Activated CD8-positive, alpha-beta T cell treated with anti-CD3 and anti-CD28 coated beads for 36 hours (primary cell): ENCODE measurements at regions not wholly inside any gene's neighbourhood (a gene's known extent, or its start where the extent isn't known, plus 50 kb on each side); places are given as distances from the start of the nearest gene placed in this dataset.

Experiments
- ATAC-seq: fragments of 200-7000 bp; cut with Tn5 transposase; one replicate; pipeline ENCODE4 v1.10.0; 2021; ENCODE audit warnings: mild to moderate bottlenecking, moderate library complexity
- CTCF ChIA-PET: fragments of 350-600 bp; sonication (Branson Sonifier 250); formaldehyde crosslinking; loops from one replicate; lab custom pipeline; 2021; ENCODE audit warnings: antibody characterized with exemption; lab: Charles Lee
- POLR2A ChIA-PET: fragments of 350-600 bp; sonication (Branson Sonifier 250); formaldehyde crosslinking; loops from one replicate; lab custom pipeline; 2021; ENCODE audit warnings: antibody characterized with exemption; lab: Charles Lee
- DNase-seq: peaks from one replicate; pipeline ENCODE4 v3.0.0-alpha.2; 2020
- H3K27ac Mint-ChIP-seq: one replicate; pipeline ENCODE4 v1.8.0; 2021; ENCODE audit warnings: mild to moderate bottlenecking, mixed read lengths
- H3K27me3 Mint-ChIP-seq: one replicate; pipeline ENCODE4 v1.8.0; 2021; ENCODE audit warnings: mixed read lengths
- H3K36me3 Mint-ChIP-seq: one replicate; pipeline ENCODE4 v1.8.0; 2021; ENCODE audit warnings: low read depth, mixed read lengths
- H3K4me1 Mint-ChIP-seq: one replicate; pipeline ENCODE4 v1.8.0; 2021; ENCODE audit warnings: low read depth, mixed read lengths
- H3K4me3 Mint-ChIP-seq: one replicate; pipeline ENCODE4 v1.8.0; 2021; ENCODE audit warnings: mild to moderate bottlenecking, moderate library complexity, mixed read lengths
- H3K9me3 Mint-ChIP-seq: one replicate; pipeline ENCODE4 v1.8.0; 2021; ENCODE audit warnings: mixed read lengths
- CTCF ChIP-seq: fragments of 200-600 bp; IDR thresholded peaks from one replicate; pipeline ENCODE4 v1.8.0; 2022; ENCODE audit warnings: antibody characterized with exemption, mild to moderate bottlenecking
- intact Hi-C: fragments of 100-400 bp; cut with micrococcal nuclease; formaldehyde crosslinking; loops from one replicate; pipeline ENCODE4 v1.10.0; 2022

- ChIA-PET POLR2A (no interaction called here), CTCF (interaction anchor here (1.0 to 1.7 kb wide), 9 partner anchors 10 to 219 kb away, joined by 3 to 5 read pairs (median 3); no protein-coding TSS in a partner anchor)
- DNase-seq (no peak), ATAC-seq (no peak)
- H3K9me3 Mint-ChIP-seq: no peaks in the 10 kb centered on the region
- no peak overlapping the region for H3K27ac Mint-ChIP-seq
- intact Hi-C loops: loop anchor here (10.0 kb wide), 1 partner anchor 185 kb away; the partner anchor contains the start of gene FGF19
- peaks cover 3% of the 10 kb centered on the region for H3K4me1 Mint-ChIP-seq
- no peak overlapping the region for H3K4me3 Mint-ChIP-seq
- no peak for TF ChIP-seq CTCF
- H3K36me3 Mint-ChIP-seq: no peaks in the 10 kb centered on the region
- peaks cover 22% of the 10 kb centered on the region for H3K27me3 Mint-ChIP-seq
These were observed 70.4 kb upstream of the FGF3 start for GRCh38 chr11:69889400-69890318.

DNA sequence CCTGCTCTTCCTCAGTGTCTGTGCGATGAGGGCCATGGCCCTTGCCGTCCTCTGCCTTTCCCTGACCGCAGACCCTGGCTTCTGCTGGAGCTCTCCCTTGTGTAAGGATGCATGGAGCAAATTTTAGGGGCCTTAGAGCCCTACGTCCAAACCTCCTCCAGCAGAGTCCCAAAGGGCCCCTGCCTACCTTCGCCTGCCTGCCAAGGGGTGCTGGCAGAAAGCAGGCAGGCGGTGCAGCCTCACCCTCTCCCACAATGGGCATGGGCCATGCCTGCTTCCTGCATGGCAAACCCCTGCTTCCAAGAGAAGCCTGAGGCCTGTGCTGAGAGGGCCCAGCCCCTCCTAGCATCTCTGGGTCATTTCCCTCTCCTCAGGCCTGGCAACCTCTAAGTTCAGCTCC, 71.3 kb upstream of the FGF3 start:
- CTCF ChIA-PET: interaction anchor here (1.3 kb wide), 1 partner anchor 220 kb away, joined by 3 read pairs; no protein-coding TSS in a partner anchor
- no peak overlapping the region for H3K27ac Mint-ChIP-seq
- POLR2A ChIA-PET: no interaction called here
- no peaks in the 10 kb centered on the region for H3K9me3 Mint-ChIP-seq
- no peaks in the 10 kb centered on the region for H3K36me3 Mint-ChIP-seq
- intact Hi-C loops: no loop called here
- H3K27me3 Mint-ChIP-seq: peaks cover 22% of the 10 kb centered on the region
- H3K4me1 Mint-ChIP-seq: peaks cover 3% of the 10 kb centered on the region
- H3K4me3 Mint-ChIP-seq: no peak overlapping the region
- ATAC-seq (no peak), DNase-seq (no peak)
- TF ChIP-seq CTCF: no peak

- no peak for DNase-seq
- Mint-ChIP-seq H3K4me1 (peaks cover 3% of the 10 kb centered on the region), H3K27me3 (peaks cover 25% of the 10 kb centered on the region), H3K27ac (no peak overlapping the region), H3K36me3 (no peaks in the 10 kb centered on the region), H3K9me3 (no peaks in the 10 kb centered on the region), H3K4me3 (no peak overlapping the region)
- TF ChIP-seq CTCF: no peak
- CTCF ChIA-PET: no interaction called here
- intact Hi-C loops: no loop called here
- POLR2A ChIA-PET: no interaction called here
- ATAC-seq: no peak
These were observed 72.4 kb upstream of the FGF3 start for GRCh38 chr11:69891421-69892236.

- no peaks in the 10 kb centered on the region for H3K9me3 Mint-ChIP-seq
- DNase-seq: no peak
- H3K4me3 Mint-ChIP-seq: no peak overlapping the region
- no peak overlapping the region for H3K27ac Mint-ChIP-seq
- ChIA-PET CTCF (interaction anchor here (1.2 kb wide), 1 partner anchor 26 kb away, joined by 3 read pairs; no protein-coding TSS in a partner anchor), POLR2A (no interaction called here)
- no peak for ATAC-seq
- H3K27me3 Mint-ChIP-seq: peaks cover 25% of the 10 kb centered on the region
- no peak for TF ChIP-seq CTCF
- intact Hi-C loops: no loop called here
- no peaks in the 10 kb centered on the region for H3K36me3 Mint-ChIP-seq
- H3K4me1 Mint-ChIP-seq: peaks cover 3% of the 10 kb centered on the region
These were observed 73.2 kb upstream of the FGF3 start for GRCh38 chr11:69892237-69892985.
